ENCODE measurements at regions not wholly inside any gene's neighbourhood (a gene's known extent, or its start where the extent isn't known, plus 50 kb on each side); places are given as distances from the start of the nearest gene placed in this dataset.

DNA sequence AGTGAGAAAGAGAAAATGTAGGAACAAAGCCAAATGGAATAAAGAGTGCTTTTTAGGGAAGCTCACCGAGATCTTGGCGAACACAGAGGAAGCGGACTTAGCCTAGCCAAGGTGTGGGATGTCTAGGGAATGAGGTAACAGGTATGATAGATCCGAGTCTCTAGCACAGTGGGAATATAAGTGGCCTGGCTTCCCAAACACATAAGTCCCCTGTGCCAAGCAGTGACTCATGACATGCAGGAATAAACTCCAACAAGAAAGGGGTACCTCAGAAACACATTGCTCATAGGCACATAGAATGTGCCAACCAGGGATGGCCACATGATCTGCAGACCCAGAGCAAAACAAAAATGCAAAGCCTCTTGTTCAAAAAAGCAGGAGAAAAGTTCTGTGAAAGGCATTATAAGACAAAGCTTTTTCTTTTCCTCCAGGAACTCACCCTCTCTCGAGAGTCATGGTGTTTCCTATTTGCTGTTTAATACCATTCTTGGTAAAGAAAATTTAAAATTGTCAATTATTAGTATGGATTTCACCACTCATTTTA lies 542.5 kb downstream of the GATA3 start:
- Histone ChIP-seq H3K9me3 (ENCODE audit: low read length) (no peaks in the 10 kb centered on the region), H3K9me2 (ENCODE audit: low read depth, low read length) (no peaks in the 10 kb centered on the region), H3K9ac (ENCODE audit: low read length) (no peak overlapping the region), H3K36me3 (ENCODE audit: insufficient read depth, low read length) (no peaks in the 10 kb centered on the region), H4K20me1 (ENCODE audit: insufficient read depth, low read length) (no peaks in the 10 kb centered on the region), H3K27ac (ENCODE audit: low read depth, low read length, poor library complexity, severe bottlenecking) (no peak overlapping the region), H3F3A (ENCODE audit: insufficient read depth, low read length) (no peaks in the 10 kb centered on the region), H3K27me3 (ENCODE audit: insufficient read depth, low read length) (no peaks in the 10 kb centered on the region), H3K4me3 (ENCODE audit: low read depth, low read length, poor library complexity, severe bottlenecking) (no peak overlapping the region), H3K79me2 (ENCODE audit: insufficient read depth, low read length) (no peaks in the 10 kb centered on the region), H3K4me1 (ENCODE audit: insufficient read depth, low read length, severe bottlenecking) (no peaks in the 10 kb centered on the region), H3K4me2 (ENCODE audit: low read length) (no peak overlapping the region), H2AFZ (ENCODE audit: low read length) (no peak overlapping the region)
- TF ChIP-seq, protein P1, sequence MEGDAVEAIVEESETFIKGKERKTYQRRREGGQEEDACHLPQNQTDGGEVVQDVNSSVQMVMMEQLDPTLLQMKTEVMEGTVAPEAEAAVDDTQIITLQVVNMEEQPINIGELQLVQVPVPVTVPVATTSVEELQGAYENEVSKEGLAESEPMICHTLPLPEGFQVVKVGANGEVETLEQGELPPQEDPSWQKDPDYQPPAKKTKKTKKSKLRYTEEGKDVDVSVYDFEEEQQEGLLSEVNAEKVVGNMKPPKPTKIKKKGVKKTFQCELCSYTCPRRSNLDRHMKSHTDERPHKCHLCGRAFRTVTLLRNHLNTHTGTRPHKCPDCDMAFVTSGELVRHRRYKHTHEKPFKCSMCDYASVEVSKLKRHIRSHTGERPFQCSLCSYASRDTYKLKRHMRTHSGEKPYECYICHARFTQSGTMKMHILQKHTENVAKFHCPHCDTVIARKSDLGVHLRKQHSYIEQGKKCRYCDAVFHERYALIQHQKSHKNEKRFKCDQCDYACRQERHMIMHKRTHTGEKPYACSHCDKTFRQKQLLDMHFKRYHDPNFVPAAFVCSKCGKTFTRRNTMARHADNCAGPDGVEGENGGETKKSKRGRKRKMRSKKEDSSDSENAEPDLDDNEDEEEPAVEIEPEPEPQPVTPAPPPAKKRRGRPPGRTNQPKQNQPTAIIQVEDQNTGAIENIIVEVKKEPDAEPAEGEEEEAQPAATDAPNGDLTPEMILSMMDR (IDR thresholded peaks at IDR 0.05; ENCODE audit: low read length): no peak
- no peak for TF ChIP-seq EZH2 (IDR thresholded peaks at IDR 0.05; ENCODE audit: borderline replicate concordance, low read length)

DNA sequence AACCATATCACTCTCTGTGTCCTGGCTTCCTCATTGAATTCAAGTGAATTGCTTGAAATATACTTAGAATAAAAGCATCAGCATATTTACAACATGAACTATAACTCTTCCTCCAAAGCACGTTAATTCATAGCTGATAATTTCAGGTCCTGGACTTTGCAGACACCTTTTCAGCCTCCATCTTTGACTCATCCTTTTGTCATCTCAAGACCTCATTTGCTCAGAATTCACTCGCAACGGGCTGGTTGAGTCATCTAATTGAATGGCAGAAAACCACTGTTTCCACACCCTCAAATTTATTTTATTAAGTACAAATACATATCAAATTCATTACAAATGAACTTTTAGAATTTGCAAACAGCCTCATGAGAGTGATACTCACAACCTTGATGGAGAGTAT lies 545.7 kb downstream of the GATA3 start:
- no peaks in the 10 kb centered on the region for H3K36me3 ChIP-seq (ENCODE audit: insufficient read depth, low read length)
- no peaks in the 10 kb centered on the region for H3F3A ChIP-seq (ENCODE audit: insufficient read depth, low read length)
- H3K27ac ChIP-seq (ENCODE audit: low read depth, low read length, poor library complexity, severe bottlenecking): no peak overlapping the region
- H3K9ac ChIP-seq (ENCODE audit: low read length): no peak overlapping the region
- no peaks in the 10 kb centered on the region for H3K27me3 ChIP-seq (ENCODE audit: insufficient read depth, low read length)
- no peaks in the 10 kb centered on the region for H3K9me3 ChIP-seq (ENCODE audit: low read length)
- H4K20me1 ChIP-seq (ENCODE audit: insufficient read depth, low read length): no peaks in the 10 kb centered on the region
- no peaks in the 10 kb centered on the region for H3K4me1 ChIP-seq (ENCODE audit: insufficient read depth, low read length, severe bottlenecking)
- H3K9me2 ChIP-seq (ENCODE audit: low read depth, low read length): no peaks in the 10 kb centered on the region
- TF ChIP-seq, protein P1 (IDR thresholded peaks at IDR 0.05; ENCODE audit: low read length): no peak
- TF ChIP-seq EZH2 (IDR thresholded peaks at IDR 0.05; ENCODE audit: borderline replicate concordance, low read length): no peak
- H3K79me2 ChIP-seq (ENCODE audit: insufficient read depth, low read length): no peaks in the 10 kb centered on the region
- no peak overlapping the region for H2AFZ ChIP-seq (ENCODE audit: low read length)
- H3K4me2 ChIP-seq (ENCODE audit: low read length): no peak overlapping the region
- no peak overlapping the region for H3K4me3 ChIP-seq (ENCODE audit: low read depth, low read length, poor library complexity, severe bottlenecking)

DNA sequence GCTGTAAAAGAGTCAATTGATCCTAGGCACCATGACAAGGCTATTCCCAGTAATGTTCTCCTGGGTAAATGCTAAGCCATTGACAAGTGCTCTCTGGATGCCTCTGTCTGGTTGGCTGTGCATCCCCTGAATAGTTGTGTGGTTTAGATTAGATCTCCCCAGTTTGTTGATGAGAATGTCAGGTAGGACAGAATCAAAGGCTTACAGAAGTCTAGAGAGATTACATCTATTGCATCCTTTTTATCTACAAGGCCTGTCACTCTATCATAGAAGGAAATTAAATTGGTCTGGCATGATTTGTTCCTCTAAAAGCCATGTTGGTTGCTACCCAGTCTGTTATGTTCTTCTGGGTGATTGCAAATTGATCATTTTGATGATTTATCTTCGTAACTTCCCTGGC lies 548.3 kb downstream of the GATA3 start:
- Histone ChIP-seq H3K9me3 (ENCODE audit: low read length) (no peaks in the 10 kb centered on the region), H3K4me1 (ENCODE audit: insufficient read depth, low read length, severe bottlenecking) (no peaks in the 10 kb centered on the region), H3K9me2 (ENCODE audit: low read depth, low read length) (no peaks in the 10 kb centered on the region), H3K27me3 (ENCODE audit: insufficient read depth, low read length) (no peaks in the 10 kb centered on the region), H3K9ac (ENCODE audit: low read length) (no peak overlapping the region), H2AFZ (ENCODE audit: low read length) (no peak overlapping the region), H3K36me3 (ENCODE audit: insufficient read depth, low read length) (no peaks in the 10 kb centered on the region), H3K79me2 (ENCODE audit: insufficient read depth, low read length) (no peaks in the 10 kb centered on the region), H3K4me3 (ENCODE audit: low read depth, low read length, poor library complexity, severe bottlenecking) (no peak overlapping the region), H3K4me2 (ENCODE audit: low read length) (no peak overlapping the region), H3K27ac (ENCODE audit: low read depth, low read length, poor library complexity, severe bottlenecking) (no peak overlapping the region), H3F3A (ENCODE audit: insufficient read depth, low read length) (no peaks in the 10 kb centered on the region), H4K20me1 (ENCODE audit: insufficient read depth, low read length) (no peaks in the 10 kb centered on the region)
- TF ChIP-seq EZH2 (IDR thresholded peaks at IDR 0.05; ENCODE audit: borderline replicate concordance, low read length): no peak

DNA sequence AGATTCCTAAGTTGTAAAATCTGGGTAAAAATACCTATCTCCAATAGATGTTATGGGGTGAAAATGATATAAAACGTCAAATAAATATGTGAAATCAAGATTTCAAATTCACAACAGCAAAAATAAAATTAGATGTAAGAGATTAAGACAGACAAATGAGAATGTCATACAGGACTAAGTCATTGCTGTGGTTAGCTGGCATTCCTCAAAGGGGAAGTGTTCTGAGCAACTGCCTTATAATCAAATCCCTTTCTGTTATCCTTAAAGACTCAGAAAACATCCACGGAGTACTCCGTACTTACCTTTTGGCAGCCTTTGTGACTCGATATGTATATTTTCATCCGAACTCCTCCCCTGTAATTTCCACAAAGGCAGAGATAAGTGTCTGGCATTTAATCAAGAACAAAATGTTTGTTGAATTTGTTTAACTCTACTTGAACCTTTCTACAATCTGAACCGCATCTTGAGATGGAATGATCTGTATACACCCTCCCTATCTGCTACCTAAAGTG lies 559.6 kb downstream of the GATA3 start:
- TF ChIP-seq, protein P1 (IDR thresholded peaks at IDR 0.05; ENCODE audit: low read length): no peak
- TF ChIP-seq EZH2 (IDR thresholded peaks at IDR 0.05; ENCODE audit: borderline replicate concordance, low read length): no peak

More for the DNA sequence above, 559.6 kb downstream of the GATA3 start:
- Histone ChIP-seq H3K9me2 (ENCODE audit: low read depth, low read length) (no peaks in the 10 kb centered on the region), H3K27me3 (ENCODE audit: insufficient read depth, low read length) (no peaks in the 10 kb centered on the region), H3K4me1 (ENCODE audit: insufficient read depth, low read length, severe bottlenecking) (peaks cover 6% of the 10 kb centered on the region), H2AFZ (ENCODE audit: low read length) (no peak overlapping the region), H3K9ac (ENCODE audit: low read length) (no peak overlapping the region), H3K4me2 (ENCODE audit: low read length) (no peak overlapping the region), H3F3A (ENCODE audit: insufficient read depth, low read length) (no peaks in the 10 kb centered on the region; the same call in 1 of the 2 replicates), H3K79me2 (ENCODE audit: insufficient read depth, low read length) (no peaks in the 10 kb centered on the region), H3K36me3 (ENCODE audit: insufficient read depth, low read length) (no peaks in the 10 kb centered on the region), H3K9me3 (ENCODE audit: low read length) (no peaks in the 10 kb centered on the region), H4K20me1 (ENCODE audit: insufficient read depth, low read length) (no peaks in the 10 kb centered on the region), H3K4me3 (ENCODE audit: low read depth, low read length, poor library complexity, severe bottlenecking) (no peak overlapping the region), H3K27ac (ENCODE audit: low read depth, low read length, poor library complexity, severe bottlenecking) (no peak overlapping the region)
